ENCODE measurements at regions not wholly inside any gene's neighbourhood (a gene's known extent, or its start where the extent isn't known, plus 50 kb on each side); places are given as distances from the start of the nearest gene placed in this dataset.

GRCh38 chr12:83821967-83822366, 1090.6 kb downstream of the SLC6A15 start:
- DNase-seq (no peak), FAIRE-seq (no peak), ATAC-seq (no peak)
- Histone ChIP-seq H3K4me3 (no peak overlapping the region), H3K36me3 (no peaks in the 10 kb centered on the region), H3K27ac (no peak overlapping the region), H3K27me3 (no peaks in the 10 kb centered on the region), H3K9me3 (no peaks in the 10 kb centered on the region), H3K4me1 (no peaks in the 10 kb centered on the region)
- WGBS, 2 donors: 41 to 45% methylated on average over 1 of the region's 1 CpG
- intact Hi-C loops (cut with DNase I): no loop called here
- no peak for TF ChIP-seq CTCF (IDR thresholded peaks at IDR 0.05)

GRCh38 chr12:83818881-83819280, 1093.7 kb downstream of the SLC6A15 start:
- TF ChIP-seq CTCF (IDR thresholded peaks at IDR 0.05): no peak
- Histone ChIP-seq H3K27me3 (peaks cover 0 to 8% (median 0%) of the 10 kb centered on the region in 4 donors), H3K36me3 (no peaks in the 10 kb centered on the region), H3K9me3 (no peaks in the 10 kb centered on the region), H3K4me3 (no peak overlapping the region), H3K27ac (no peak overlapping the region), H3K4me1 (no peaks in the 10 kb centered on the region)
- FAIRE-seq: no peak
- DNase-seq: peak in 1 of 6 donors; percentile 31
- WGBS, 2 donors: 19 to 20% methylated on average over 1 of the region's 1 CpG
- ATAC-seq: peak in 3 of 4 donors; percentile 64 to 78 (median 78)
- intact Hi-C loops (cut with DNase I): no loop called here

DNA sequence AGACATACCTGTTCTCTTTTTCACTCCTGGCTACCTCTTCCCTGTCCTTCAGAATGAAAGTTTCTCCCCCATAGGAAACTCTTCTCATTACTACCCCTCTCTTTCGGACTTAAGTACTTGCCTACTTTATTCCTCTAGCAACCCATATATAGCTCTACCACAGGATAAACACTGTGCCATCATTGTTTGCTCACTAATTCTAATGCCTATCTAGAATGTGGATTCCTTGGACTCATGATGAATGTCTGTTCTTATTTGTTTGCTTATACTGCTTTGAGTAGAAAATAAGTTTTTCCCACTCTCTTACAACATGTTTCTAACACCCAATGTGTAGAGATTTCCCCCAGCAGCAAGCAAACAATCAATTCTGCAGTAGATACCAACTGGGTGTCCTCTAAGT, 1094.9 kb downstream of the SLC6A15 start:
- Histone ChIP-seq H3K4me3 (no peak overlapping the region), H3K9me3 (no peaks in the 10 kb centered on the region), H3K36me3 (no peaks in the 10 kb centered on the region), H3K27ac (no peak overlapping the region), H3K4me1 (no peaks in the 10 kb centered on the region), H3K27me3 (peaks cover 0 to 8% (median 0%) of the 10 kb centered on the region in 4 donors)
- FAIRE-seq: no peak
- ATAC-seq: no peak
- 80 to 83% methylated on average over 1 of the region's 1 CpG for WGBS, 2 donors
- DNase-seq: no peak
- intact Hi-C loops (cut with DNase I): no loop called here
- TF ChIP-seq CTCF (IDR thresholded peaks at IDR 0.05): no peak

- H3K4me3 ChIP-seq: no peak overlapping the region
- no peaks in the 10 kb centered on the region for H3K9me3 ChIP-seq
- no peak overlapping the region for H3K27ac ChIP-seq
- DNase-seq (no peak), FAIRE-seq (no peak), ATAC-seq (no peak)
- TF ChIP-seq CTCF (IDR thresholded peaks at IDR 0.05): no peak
- 66 to 76% methylated on average over 3 of the region's 3 CpGs for WGBS, 2 donors
- H3K27me3 ChIP-seq: no peaks in the 10 kb centered on the region
- H3K36me3 ChIP-seq: no peaks in the 10 kb centered on the region
- intact Hi-C loops (cut with DNase I): no loop called here
- no peaks in the 10 kb centered on the region for H3K4me1 ChIP-seq
Observed at GRCh38 chr12:83808591-83808990, 1104.0 kb downstream of the SLC6A15 start.

GRCh38 chr12:83807871-83808270, 1104.7 kb downstream of the SLC6A15 start:
- Histone ChIP-seq H3K27ac (no peak overlapping the region), H3K4me1 (no peaks in the 10 kb centered on the region), H3K27me3 (no peaks in the 10 kb centered on the region), H3K9me3 (no peaks in the 10 kb centered on the region), H3K36me3 (no peaks in the 10 kb centered on the region), H3K4me3 (no peak overlapping the region)
- 80 to 89% methylated on average over 3 of the region's 3 CpGs for WGBS, 2 donors
- intact Hi-C loops (cut with DNase I): no loop called here
- no peak for TF ChIP-seq CTCF (IDR thresholded peaks at IDR 0.05)
- DNase-seq: no peak
- no peak for ATAC-seq
- FAIRE-seq: no peak

All from pancreas (tissue), 10 donors.